Transverse colon (tissue), 4 donors: ENCODE measurements at regions not wholly inside any gene's neighbourhood (a gene's known extent, or its start where the extent isn't known, plus 50 kb on each side); places are given as distances from the start of the nearest gene placed in this dataset.

Experiments
- DNase-seq: peaks from one replicate; pipeline ENCODE4 v3.0.0-alpha.2; 2019
- H3K27ac ChIP-seq, 4 donors: fragments of 200-600 bp; sonication (generic); 2 replicates each; pipeline ENCODE4 v1.5.1; 2016 to 2018; ENCODE audit warnings: inconsistent platforms in 4 of 4
- H3K27me3 ChIP-seq: fragments of 200-600 bp; sonication (generic); 2 replicates; pipeline ENCODE4 v1.5.1; 2017; ENCODE audit warnings: inconsistent platforms
- H3K36me3 ChIP-seq, 4 donors: fragments of 200-600 bp; sonication (generic); 2 replicates each; pipeline ENCODE4 v1.5.1; 2017 to 2019; ENCODE audit warnings: inconsistent platforms in 4 of 4
- H3K4me1 ChIP-seq, 4 donors: fragments of 200-600 bp; sonication (generic); 2 replicates each; pipeline ENCODE4 v1.5.1; 2017 to 2020; ENCODE audit warnings: inconsistent platforms in 4 of 4
- H3K4me3 ChIP-seq, 4 donors: fragments of 200-600 bp; sonication (generic); 1 replicate in 1 of 4; 2 replicates in 3 of 4; pipeline versions ENCODE4 v1.5.1 to v1.6.1; 2017 to 2019; ENCODE audit warnings: inconsistent platforms in 4 of 4
- H3K9me3 ChIP-seq, 2 donors: fragments of 200-600 bp; sonication (generic); 2 replicates each; pipeline ENCODE4 v1.5.1; 2017 to 2019; ENCODE audit warnings: inconsistent platforms in 2 of 2
- CTCF ChIP-seq, 5 experiments: fragments of 200-600 bp in 3 of 5; fragments of 450-650 bp in 2 of 5; sonication (generic) in 3 of 5; IDR thresholded peaks; 1 replicate in 2 of 5; 2 replicates in 3 of 5; pipeline ENCODE4 v1.5.1; 2016 to 2017; ENCODE audit warnings: antibody characterized with exemption in 5 of 5, inconsistent platforms in 3 of 5, mild to moderate bottlenecking in 2 of 5, moderate library complexity in 1 of 5
- EP300 ChIP-seq: sonication (generic); formaldehyde crosslinking; IDR thresholded peaks from one replicate; pipeline ENCODE4 v1.6.1; 2017; ENCODE audit warnings: antibody characterized with exemption, low read depth
- POLR2A ChIP-seq: fragments of 450-650 bp; IDR thresholded peaks from one replicate; pipeline ENCODE4 v1.6.1; 2016; ENCODE audit warnings: antibody characterized with exemption, mild to moderate bottlenecking, moderate library complexity
- POLR2AphosphoS5 ChIP-seq, 3 donors: sonication (generic); formaldehyde crosslinking; IDR thresholded peaks; one replicate each; pipeline ENCODE4 v1.6.1; 2016; ENCODE audit warnings: antibody characterized with exemption in 3 of 3
- WGBS, 2 donors: methylation state at CpG; one replicate each; pipeline ENCODE4 v1.1.5; 2018; ENCODE audit warnings: low coverage in 1 of 2; 5-methylcytosine and 5-hydroxymethylcytosine counted together
- in situ Hi-C, 4 donors: fragments of 200-750 bp; cut with MboI; loops; one replicate each; pipeline versions ENCODE4 v1.15.0 to v1.15.1; 2017; ENCODE audit warnings: low sequenced_read_pairs in 3 of 4, low pct_ligation_motif_present in 1 of 4, low pct_unique_long_range_greater_than_20kb in 1 of 4
- intact Hi-C: fragments of 100-400 bp; cut with DNase I; formaldehyde crosslinking; loops from one replicate; pipeline ENCODE4 v1.15.1; 2023; ENCODE audit warnings: low total_unique reads

- 86 to 100% methylated on average over 1 of the region's 1 CpG for WGBS, 2 donors
- no peaks in the 10 kb centered on the region for H3K9me3 ChIP-seq
- H3K36me3 ChIP-seq: no peaks in the 10 kb centered on the region
- H3K27me3 ChIP-seq: no peaks in the 10 kb centered on the region
- intact Hi-C loops: no loop called here
- no peaks in the 10 kb centered on the region for H3K4me1 ChIP-seq
- in situ Hi-C loops: no loop called here
- H3K4me3 ChIP-seq: no peak overlapping the region
- no peak for DNase-seq
- TF ChIP-seq EP300 (no peak), POLR2AphosphoS5 (IDR thresholded peaks at IDR 0.05) (no peak), POLR2A (no peak), CTCF (IDR thresholded peaks at IDR 0.05) (no peak)
- H3K27ac ChIP-seq: no peak overlapping the region
Observed at GRCh38 chr12:28948685-28949084, 200.4 kb upstream of the FAR2 start.

GRCh38 chr12:28949184-28949583 is 199.9 kb upstream of the FAR2 start:
- 71 to 86% methylated on average over 1 of the region's 1 CpG for WGBS, 2 donors
- TF ChIP-seq POLR2AphosphoS5 (IDR thresholded peaks at IDR 0.05) (no peak), POLR2A (no peak), CTCF (IDR thresholded peaks at IDR 0.05) (no peak), EP300 (no peak)

GRCh38 chr12:28950049-28950448 is 199.0 kb upstream of the FAR2 start:
- intact Hi-C loops (no loop called here), in situ Hi-C loops (no loop called here)
- H3K4me3 ChIP-seq: no peak overlapping the region
- no peaks in the 10 kb centered on the region for H3K4me1 ChIP-seq
- H3K36me3 ChIP-seq: no peaks in the 10 kb centered on the region
- H3K27ac ChIP-seq: no peak overlapping the region
- H3K9me3 ChIP-seq: no peaks in the 10 kb centered on the region
- no peak for DNase-seq
- TF ChIP-seq POLR2AphosphoS5 (IDR thresholded peaks at IDR 0.05): no peak
- no peaks in the 10 kb centered on the region for H3K27me3 ChIP-seq

More at GRCh38 chr12:28949184-28949583, 199.9 kb upstream of the FAR2 start:
- Histone ChIP-seq H3K9me3 (no peaks in the 10 kb centered on the region), H3K4me3 (no peak overlapping the region), H3K27me3 (no peaks in the 10 kb centered on the region), H3K27ac (no peak overlapping the region), H3K4me1 (no peaks in the 10 kb centered on the region), H3K36me3 (no peaks in the 10 kb centered on the region)
- intact Hi-C loops: no loop called here
- DNase-seq: no peak
- in situ Hi-C loops: no loop called here

- Histone ChIP-seq H3K4me1 (no peaks in the 10 kb centered on the region), H3K9me3 (no peaks in the 10 kb centered on the region), H3K27ac (no peak overlapping the region), H3K4me3 (no peak overlapping the region), H3K27me3 (no peaks in the 10 kb centered on the region), H3K36me3 (no peaks in the 10 kb centered on the region)
- in situ Hi-C loops: no loop called here
- 43 to 58% methylated on average over 1 of the region's 1 CpG for WGBS, 2 donors
- no peak for TF ChIP-seq POLR2AphosphoS5 (IDR thresholded peaks at IDR 0.05)
- TF ChIP-seq CTCF (IDR thresholded peaks at IDR 0.05): no peak
- TF ChIP-seq EP300: no peak
- no peak for TF ChIP-seq POLR2A
- intact Hi-C loops: no loop called here
- DNase-seq: no peak
Observed at GRCh38 chr12:28951935-28952334, 197.1 kb upstream of the FAR2 start.

- DNase-seq: no peak
- intact Hi-C loops: no loop called here
- in situ Hi-C loops: no loop called here
- Histone ChIP-seq H3K4me3 (no peak overlapping the region), H3K36me3 (no peaks in the 10 kb centered on the region), H3K27ac (no peak overlapping the region), H3K9me3 (no peaks in the 10 kb centered on the region), H3K27me3 (no peaks in the 10 kb centered on the region), H3K4me1 (no peaks in the 10 kb centered on the region)
- TF ChIP-seq POLR2AphosphoS5 (IDR thresholded peaks at IDR 0.05) (no peak), POLR2A (no peak), CTCF (IDR thresholded peaks at IDR 0.05) (no peak), EP300 (no peak)
Observed at GRCh38 chr12:28954333-28954732, 194.7 kb upstream of the FAR2 start.
